ENCODE measurements at regions not wholly inside any gene's neighbourhood (a gene's known extent, or its start where the extent isn't known, plus 50 kb on each side); places are given as distances from the start of the nearest gene placed in this dataset.

GRCh38 chr10:10551596-10552301 is 465.9 kb upstream of the CELF2 start:
- TF ChIP-seq, protein P1, sequence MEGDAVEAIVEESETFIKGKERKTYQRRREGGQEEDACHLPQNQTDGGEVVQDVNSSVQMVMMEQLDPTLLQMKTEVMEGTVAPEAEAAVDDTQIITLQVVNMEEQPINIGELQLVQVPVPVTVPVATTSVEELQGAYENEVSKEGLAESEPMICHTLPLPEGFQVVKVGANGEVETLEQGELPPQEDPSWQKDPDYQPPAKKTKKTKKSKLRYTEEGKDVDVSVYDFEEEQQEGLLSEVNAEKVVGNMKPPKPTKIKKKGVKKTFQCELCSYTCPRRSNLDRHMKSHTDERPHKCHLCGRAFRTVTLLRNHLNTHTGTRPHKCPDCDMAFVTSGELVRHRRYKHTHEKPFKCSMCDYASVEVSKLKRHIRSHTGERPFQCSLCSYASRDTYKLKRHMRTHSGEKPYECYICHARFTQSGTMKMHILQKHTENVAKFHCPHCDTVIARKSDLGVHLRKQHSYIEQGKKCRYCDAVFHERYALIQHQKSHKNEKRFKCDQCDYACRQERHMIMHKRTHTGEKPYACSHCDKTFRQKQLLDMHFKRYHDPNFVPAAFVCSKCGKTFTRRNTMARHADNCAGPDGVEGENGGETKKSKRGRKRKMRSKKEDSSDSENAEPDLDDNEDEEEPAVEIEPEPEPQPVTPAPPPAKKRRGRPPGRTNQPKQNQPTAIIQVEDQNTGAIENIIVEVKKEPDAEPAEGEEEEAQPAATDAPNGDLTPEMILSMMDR (IDR thresholded peaks at IDR 0.05; ENCODE audit: low read depth, low read length, missing input control), result no peak
- TF ChIP-seq REST (IDR thresholded peaks at IDR 0.05) (no peak), TAF1 (conservative IDR thresholded peaks at IDR 0.05) (no peak)
